NCI-H146 treated with DMSO at 0.1 percent for 48 hours (cell line): ENCODE measurements at regions not wholly inside any gene's neighbourhood (a gene's known extent, or its start where the extent isn't known, plus 50 kb on each side); places are given as distances from the start of the nearest gene placed in this dataset.

Source experiments
- DNase-seq: peaks from one replicate; lab custom pipeline; 2025; ENCODE audit not compliant: unreplicated experiment; lab: John Stamatoyannopoulos, UW

DNA sequence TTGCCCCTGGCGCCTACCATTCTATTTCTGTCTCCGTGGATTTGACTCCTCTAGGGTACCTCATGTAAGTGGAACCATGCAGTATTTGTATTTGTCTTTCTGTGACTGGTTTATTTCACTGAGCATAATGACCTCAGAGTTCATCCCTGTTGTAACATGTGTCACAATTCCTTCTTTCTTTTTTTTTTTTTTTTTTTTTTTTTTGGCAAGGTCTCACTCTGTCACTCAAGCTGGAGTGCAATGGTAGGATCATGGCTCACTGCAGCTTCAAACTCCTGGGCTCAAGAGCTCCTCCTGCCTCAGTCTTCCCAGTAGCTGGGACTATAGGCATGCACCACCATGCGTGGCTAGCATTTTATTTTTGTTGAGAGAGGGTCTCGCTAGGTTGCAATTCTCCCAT, 74.0 kb upstream of the SEPTIN5 start:
- DNase-seq = no peak

DNA sequence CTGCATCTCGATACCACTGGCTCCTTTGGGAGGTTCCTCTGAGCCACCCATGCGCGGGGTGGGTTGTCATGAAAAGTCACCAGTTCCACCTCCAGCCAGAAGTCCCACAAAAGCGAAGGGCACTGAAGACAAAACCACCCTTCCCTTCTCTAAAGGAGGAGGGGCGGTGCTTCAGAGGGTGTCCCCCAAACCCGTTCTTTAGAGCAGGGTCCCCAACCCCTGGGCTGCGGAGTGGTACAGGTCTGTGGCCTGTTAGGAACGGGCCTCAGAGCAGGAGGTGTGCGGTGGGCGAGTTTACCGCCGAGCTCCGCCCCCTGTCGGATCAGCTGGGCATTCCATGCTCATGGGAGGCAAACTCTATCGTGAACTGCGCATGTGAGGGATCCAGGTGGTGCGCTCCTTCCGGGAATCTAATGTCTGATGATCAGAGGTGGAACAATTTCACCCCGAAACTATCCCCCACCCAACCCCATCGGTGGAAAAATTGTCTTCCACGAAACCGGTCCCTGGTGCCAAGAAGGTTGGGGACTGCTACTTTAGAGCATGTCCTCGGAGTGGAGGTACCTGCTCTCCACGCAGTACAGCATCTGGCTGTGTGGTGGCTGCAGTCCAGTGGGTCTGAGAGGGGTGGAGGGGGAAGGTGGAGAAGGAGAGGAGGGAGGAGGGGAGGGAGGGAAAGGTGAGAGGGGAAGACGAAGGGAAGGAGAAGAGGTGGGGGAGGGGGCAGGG, 72.9 kb upstream of the SEPTIN5 start:
- DNase-seq = no peak

DNA sequence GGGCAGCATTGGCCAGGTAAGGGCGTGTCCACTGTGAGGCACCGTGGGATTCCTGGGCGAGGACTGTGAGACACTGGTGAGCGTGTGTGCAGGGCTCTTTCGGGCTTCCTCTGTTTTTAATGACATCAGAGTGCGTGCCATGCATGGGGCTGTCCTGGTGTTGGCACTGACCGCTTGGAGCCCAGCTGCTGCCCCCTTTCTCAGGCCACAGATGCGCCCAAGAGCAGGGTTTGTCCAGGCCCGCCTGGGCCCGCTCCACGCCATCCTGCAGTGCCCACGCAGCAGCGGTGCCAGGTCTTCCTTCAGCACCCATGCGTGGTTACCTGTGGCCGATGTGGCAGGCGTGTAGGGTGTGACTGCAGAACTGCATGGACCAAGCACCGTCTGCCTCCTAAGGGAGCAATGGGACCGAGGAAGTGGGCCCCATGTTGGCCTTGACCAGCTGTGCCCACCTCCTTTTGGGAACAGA, 72.3 kb upstream of the SEPTIN5 start:
- DNase-seq = no peak

DNA sequence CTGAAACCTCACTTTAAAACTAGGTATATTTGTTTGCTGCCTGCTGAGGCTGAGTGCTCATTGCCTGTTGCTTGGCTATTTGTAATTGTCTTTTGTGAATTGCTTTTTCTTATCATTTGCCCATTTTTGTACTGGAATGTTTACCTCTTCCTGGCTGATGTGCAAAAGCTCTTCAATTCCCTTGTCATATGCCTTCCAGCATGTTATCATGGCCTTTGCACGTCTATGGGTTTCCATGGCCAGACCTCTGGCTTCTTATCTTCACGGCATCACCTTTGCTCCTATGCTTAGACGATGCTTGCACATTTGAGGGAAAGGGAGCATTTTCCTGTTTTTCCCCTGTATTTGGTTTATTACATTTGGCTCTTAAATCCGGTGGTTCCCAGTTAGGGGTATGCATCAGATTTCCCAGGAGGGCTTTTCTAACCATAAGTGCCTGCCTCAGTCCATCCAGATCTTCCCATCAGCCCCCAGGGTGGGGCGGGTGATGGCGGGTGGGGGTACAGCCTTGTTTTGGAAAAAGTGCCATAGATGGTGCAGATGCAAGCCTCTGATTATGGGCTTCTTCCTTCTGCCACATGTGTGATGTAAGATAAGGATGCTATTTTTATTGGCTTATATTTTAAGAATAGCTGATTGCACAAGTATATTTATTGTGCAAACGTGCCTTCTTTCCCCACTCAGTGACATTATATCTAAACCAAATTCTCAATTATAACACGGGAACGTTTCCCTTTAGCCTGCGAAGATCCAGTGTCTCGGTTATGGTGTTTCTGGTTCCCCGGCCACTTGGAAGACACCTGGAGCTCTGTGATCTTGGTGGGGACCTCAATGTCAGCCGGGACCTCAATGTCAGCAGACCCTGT, 70.6 kb upstream of the SEPTIN5 start:
- no peak for DNase-seq

DNA sequence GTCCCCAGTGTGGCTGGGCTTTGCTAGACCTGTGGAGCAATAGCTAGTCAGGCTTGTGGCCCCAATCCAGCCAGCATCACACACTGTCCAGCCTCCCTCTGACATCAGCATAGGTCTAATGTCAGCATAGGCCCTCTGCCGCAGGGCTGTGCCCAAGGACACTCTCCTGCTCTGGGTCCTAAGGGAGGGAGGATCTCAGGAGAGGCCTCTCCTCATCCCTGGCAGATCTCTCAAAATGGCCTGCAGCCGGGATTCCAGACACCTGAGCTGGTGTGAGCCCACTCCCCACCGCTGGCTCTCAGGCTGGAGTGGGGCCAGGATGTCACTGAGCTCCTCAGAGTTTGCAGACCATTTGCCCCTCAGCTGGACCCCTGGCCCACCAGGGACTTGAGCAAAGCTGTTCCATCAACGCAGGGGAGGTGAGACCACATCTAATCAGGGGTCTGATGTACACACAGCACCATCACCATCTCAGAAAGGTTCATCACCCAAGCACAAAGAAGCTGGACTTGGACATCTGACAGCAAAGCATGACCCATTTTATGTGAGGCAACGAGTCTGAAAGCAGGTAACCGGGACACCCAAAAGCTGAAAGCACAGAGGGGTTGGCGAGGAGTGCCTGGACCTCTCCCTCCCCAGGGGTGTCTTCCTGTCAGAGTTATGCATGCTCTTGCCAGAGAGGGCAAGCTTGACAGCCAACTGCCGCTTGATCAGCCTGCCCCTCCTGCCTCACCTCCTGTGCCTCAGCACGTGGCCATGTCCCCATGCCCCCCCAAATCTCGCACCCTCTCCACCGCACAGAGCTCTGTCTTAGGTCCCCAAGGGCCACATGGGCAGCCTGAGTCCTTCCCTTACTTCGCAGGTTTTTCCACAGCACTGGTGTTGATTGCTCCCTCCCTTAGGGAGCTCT, 69.7 kb upstream of the SEPTIN5 start:
- DNase-seq = no peak

DNA sequence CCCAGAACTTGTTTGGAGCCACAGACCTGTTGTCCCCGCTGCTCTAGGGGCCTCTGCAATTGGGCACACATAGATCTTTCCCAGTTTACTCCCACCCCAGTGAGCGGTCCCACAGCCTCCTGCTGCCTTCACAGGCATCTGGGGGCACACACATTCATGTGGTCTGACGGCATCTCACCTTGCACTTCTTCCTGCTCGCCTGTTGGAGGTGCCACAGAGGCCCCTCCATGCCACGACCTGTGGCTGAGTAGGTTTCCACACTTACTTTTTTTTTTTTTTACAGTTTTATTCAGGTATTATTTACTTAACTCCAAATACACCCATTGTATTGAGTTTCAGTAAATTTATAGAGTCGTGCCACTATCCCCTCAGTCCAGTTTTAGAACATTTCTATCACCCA, 68.9 kb upstream of the SEPTIN5 start:
- no peak for DNase-seq

DNA sequence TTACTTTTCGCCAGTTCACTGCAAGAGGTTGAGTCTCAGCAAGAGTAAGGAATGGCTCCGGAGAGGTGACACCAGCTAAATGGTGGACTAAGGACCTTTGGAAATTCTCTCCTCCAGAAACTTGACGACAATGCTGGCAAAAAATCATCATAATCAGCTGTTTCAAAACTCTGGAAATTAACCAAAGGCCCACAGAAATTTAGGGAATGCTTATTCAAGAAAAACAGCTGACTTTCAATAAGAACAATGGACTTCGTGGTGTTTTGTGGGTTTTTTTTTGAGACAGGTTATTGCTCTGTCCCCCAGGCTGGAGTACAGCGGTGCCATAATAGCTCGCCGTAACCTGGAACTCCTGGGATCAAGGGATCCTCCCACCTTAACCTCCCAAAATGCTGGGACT, 68.4 kb upstream of the SEPTIN5 start:
- no peak for DNase-seq

DNA sequence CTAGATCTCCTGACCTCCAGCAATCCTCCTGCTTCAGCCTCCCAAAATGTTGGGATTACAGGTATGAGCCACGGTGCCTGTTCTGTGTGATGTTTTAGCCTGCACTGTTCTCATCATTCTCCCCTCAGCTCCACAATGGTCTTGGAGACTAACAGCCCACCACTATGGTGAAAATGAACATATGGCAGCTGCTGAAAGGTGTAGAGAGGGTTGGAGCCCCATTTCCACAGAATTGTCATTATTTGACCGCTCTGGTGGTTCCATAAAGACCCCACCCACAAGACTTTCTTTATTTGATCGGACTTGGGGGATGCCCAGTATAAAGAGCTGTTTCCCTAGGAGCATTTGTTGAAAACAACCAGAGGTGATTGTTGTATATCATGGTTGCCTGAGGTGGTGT, 67.9 kb upstream of the SEPTIN5 start:
- no peak for DNase-seq

DNA sequence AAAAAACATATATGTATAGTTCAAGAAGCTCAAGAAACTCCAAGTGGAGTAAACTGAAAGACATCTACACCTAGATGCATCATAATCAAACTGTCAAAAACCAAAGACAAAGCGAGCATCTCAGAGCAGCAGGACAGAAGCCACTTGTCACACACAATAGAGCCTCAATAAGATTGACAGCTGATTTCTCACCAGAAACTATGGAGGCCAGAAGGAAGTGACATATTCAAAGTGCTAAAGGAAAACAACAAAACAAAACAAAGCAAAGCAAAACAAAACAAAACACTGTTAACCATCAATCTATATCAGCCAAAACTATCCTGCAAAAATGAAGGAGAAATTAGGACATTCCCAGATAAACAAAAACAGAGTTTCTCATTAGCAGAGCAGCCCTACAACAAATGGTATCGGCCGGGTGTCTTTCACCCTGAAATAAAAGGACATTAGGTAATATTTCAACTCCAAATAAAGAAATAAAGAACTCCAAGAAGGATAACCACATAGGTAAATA, 65.8 kb upstream of the SEPTIN5 start:
- DNase-seq = no peak

DNA sequence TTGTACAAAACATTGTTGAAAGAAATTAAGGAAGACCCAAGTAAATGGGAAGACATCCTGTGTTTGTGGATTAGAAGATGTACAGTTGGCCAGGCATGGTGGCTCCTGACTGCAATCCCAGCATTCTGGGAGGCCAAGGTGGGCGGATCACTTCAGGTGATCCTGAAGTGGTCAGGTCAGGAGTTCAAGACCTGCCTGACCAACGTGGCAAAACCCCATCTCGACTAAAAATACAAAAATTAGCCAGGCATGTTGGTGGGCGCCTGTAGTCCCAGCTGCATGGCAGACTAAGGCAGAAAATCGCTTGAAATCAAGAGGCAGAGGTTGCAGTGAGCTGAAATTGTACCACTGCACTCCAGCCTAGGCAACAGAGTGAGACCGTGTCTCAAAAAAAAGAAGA, 62.0 kb upstream of the SEPTIN5 start:
- DNase-seq = no peak

DNA sequence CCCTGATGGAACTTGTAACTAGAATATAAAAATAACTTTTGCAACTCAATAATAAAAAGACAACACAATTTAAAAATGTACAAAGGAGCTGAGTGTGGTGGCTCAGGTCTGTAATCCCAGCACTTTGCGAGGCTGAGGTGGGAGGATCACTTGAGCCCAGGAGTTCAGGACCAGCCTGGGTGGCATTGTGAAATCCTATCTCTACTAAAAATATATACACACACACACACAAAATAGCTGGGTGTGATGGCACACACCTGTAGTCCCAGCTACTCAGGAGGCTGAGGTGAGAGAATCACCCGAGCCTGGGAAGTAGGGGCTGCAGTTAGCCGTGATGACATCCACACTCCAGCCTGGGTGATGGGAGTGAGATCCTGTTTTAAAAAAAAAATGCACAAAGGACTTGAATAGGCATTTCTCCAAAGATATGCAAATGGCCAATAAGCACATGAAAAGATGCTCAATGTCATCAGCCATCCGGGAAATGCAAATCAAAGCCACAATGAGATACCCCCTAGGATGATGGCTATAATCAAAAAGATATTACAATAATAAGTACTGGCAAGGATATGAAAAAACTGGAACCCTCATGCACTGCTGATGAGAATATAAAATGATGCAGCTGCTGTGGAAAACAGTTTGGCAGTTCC, 59.8 kb upstream of the SEPTIN5 start:
- DNase-seq = no peak

DNA sequence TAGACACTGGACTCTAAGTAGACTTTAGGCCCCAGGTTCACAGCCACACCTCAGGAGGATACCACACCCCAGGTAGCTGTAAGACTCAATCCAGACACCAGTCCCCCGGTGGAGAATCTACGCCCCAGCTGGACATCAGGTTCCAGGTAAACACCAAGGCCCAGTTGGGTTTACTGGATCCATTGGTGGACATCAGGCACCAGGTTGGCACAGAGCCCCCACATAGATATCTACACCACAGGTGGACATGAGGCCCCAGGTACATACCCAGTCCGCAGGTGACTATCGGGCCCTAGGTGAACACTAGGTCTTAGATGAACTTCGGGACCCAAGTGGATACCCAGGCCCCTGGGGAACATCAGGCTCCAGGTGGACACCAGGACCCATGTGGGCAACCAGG, 58.9 kb upstream of the SEPTIN5 start:
- no peak for DNase-seq

DNA sequence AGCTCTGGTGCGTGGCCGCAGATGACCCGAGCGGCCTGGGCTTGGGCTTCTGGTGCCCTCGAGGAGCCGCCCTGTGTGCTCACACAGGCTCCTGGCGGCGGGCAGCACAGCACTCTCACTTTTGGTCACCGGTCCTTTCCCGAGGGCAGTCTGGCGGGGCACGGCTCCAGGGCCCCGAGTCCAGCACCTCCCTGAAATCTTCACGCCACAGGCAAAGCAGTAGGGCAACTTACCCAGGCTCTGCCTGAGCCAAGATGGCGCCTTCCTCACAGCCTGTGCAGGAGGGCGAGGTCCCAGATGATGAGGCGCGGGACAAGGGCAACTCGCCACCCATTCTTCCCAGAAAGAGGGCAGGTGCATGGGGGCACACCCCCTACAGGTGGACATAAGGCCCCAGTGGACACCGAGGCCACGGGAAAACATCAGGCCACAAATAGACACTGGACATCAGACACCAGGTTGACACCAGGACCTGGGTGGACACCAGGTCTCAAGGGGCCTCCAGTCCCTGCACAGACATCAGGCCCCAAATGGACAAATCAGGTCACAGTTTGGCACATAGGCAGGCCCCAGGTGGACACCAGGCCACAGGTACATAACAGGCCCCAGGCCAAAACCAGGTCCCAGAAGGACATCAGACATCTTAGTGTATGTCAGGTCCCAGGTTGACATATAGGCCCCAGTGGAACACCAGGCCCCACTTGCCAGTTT, 57.6 kb upstream of the SEPTIN5 start:
- DNase-seq = no peak

DNA sequence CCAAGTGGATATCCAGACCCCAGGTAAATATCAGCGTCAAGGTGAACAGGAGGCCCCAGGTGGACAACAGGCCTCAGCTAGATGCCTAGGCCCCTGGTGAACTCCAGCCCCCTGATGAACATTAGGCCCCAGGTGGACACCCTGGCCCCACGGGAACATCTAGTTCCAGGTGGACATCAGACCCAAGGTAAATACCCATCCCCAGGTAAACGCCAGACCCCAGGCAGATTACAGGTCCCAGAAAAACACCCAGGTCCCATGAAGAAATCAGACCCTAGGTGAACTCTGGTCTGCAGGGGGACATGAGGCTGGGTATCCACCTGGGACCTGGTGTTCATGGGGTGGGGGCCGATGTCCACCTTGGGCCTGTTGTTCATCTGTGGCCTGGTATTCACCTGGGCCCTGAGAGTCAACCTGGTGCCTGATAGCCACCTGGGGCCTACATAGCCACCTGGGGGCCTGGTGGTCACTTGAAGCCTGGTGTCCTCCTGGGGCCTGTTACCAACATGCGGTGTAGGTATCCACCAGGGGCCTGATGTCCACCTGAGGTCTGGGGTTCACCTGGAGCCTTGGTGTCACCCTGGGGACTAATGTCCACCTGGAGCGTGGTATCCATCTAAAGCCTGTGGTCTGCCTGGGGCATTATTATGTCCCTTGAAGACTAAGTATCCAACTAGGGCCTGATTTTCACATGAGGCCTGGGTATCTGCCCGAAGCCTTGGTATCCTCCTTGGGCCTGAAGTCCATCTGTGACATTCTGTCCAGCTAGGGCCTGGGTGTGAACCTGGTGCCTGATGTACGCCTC, 56.8 kb upstream of the SEPTIN5 start:
- no peak for DNase-seq

DNA sequence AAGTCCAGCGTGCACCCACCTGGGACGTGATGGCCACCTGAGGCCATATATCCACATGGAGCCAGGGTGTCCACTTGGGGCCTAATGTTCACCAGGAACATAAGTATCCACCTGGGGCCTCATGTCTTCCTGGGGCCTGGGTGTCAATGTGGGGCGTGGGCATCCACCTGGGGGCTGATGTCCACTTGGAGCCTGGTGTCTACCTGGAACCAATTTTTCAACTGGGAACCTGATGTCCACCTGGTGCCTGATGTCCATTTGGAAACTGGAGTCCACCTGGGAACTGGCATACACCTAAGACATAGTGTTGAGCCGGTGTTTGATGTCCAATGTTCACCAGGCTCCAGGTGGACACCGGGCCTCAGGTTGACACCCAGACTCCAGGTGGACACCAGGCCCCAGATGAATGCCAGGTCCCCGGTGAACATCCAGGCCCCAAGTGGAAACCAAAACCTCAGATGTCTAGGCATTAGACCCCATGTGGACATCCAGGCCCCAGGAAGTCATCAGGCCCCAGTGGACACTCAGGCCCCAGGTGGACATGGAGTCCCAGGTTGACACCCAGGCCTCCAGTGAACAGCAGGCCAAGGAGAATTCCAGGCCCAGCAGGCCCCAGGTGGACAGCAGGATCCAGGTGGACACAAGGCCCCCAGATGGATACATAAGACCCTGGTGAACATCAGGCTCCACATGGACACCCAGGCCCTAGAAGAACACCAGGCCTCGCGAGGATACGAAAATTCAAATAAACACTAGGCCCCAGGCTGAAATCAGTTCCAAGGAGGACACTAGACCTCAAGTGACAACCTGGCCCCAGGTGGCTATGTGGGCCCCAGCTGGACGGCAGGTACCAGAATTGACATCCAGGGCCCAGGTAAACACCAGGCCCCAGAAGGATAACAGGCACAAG, 56.0 kb upstream of the SEPTIN5 start:
- no peak for DNase-seq

DNA sequence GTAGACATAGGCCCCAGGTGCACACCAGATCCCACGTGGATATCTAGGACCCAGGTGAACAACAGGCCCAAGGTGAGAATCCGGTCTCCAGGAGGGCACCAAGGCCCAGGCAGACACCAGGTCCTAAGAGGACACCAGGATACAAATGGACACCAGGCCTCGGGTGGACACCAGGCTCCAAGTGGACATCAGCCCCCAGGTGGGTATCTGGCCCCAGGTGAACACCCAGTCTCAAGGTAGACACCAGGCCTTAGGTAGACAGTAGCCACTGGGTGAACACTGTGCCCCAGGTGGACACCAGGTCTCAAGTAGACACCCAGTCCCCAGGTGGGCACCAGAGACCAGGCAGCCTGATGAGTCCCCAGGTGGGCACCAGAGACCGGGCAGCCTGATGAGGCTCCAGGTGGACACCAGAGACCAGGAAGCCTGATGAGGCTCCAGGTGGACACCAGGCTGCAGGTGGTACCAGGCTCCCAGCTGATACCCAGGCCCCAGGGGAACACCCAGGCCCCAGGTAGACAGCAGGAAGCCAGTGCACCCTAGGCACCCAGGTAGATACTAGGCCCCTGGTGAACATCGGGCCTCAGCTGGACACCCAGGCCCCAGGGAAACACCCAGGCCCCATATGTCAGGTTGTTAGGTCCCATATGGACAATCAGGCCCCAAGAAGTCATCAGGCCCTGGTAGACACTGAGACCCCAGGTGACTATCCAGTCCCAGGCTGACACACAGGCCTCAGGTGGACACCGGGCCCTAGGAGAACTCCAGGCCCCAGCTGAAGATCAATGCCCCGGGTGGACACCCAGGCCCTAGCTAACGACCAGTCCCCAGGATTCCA, 55.1 kb upstream of the SEPTIN5 start:
- no peak for DNase-seq

DNA sequence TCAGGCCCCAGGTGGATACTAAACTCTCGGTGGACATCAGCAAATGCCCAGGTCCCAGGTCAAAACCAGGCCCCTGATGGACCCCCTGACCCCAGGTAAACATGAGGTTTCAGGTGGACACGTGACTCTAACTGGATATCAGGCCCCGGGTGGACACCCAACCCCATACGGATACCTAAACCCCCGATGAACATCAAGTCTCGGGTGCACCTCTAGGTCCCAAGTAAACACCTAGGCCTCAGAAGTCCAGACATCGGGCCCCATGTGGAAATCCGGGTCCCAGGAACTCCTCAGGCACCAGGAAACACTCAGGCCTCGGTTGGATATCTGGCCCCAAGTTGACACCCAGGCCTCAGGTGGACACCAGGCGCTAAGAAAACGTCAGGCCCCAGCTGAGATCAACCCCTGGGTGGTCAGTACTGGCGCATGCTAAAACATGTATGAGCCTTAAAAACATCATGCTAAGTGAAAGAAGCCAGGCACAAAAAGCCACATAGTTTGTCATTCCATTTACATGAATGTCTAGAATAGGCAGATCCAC, 54.4 kb upstream of the SEPTIN5 start:
- DNase-seq = no peak
